HS-5 (cell line): ENCODE measurements at regions not wholly inside any gene's neighbourhood (a gene's known extent, or its start where the extent isn't known, plus 50 kb on each side); places are given as distances from the start of the nearest gene placed in this dataset.
A peak's percentile ranks its signal among the peaks of the same experiment; 100 is the strongest.
"Not testable (repeated sequence)": the region's sequence is repeated elsewhere in the genome, so short reads cannot be mapped to it uniquely, and the experiment has no call there.

Source experiments
- DNase-seq: peaks from one replicate; pipeline ENCODE4 v3.0.0-alpha.2; 2012; ENCODE audit warnings: low read depth

- no peak for DNase-seq
These were observed 815.5 kb downstream of the BCKDHB start for GRCh38 chr6:80921861-80922460.

GRCh38 chr6:80907831-80908230 lies 801.4 kb downstream of the BCKDHB start:
- no peak for DNase-seq

- DNase-seq: no peak
These were observed 797.2 kb downstream of the BCKDHB start for GRCh38 chr6:80903711-80904110.

GRCh38 chr6:80886475-80886874 lies 780.0 kb downstream of the BCKDHB start:
- no peak for DNase-seq

- no peak for DNase-seq
These were observed 766.5 kb downstream of the BCKDHB start for GRCh38 chr6:80872951-80873308.

GRCh38 chr6:80872199-80872950 lies 765.9 kb downstream of the BCKDHB start:
- DNase-seq: no peak

GRCh38 chr6:80862756-80863155 lies 756.3 kb downstream of the BCKDHB start:
- no peak for DNase-seq

GRCh38 chr6:80860107-80860506 lies 753.6 kb downstream of the BCKDHB start:
- no peak for DNase-seq

- not testable (repeated sequence) for DNase-seq
These were observed 741.5 kb downstream of the BCKDHB start for GRCh38 chr6:80847973-80848372.

- no peak for DNase-seq
These were observed 725.9 kb downstream of the BCKDHB start for GRCh38 chr6:80832337-80832736.

- DNase-seq: no peak
These were observed 686.9 kb downstream of the BCKDHB start for GRCh38 chr6:80793411-80793810.

GRCh38 chr6:80792151-80792550 lies 685.7 kb downstream of the BCKDHB start:
- no peak for DNase-seq

- no peak for DNase-seq
These were observed 683.6 kb downstream of the BCKDHB start for GRCh38 chr6:80789912-80790570.

- not testable (repeated sequence) for DNase-seq
These were observed 676.8 kb downstream of the BCKDHB start for GRCh38 chr6:80783271-80783670.

- no peak for DNase-seq
These were observed 665.5 kb downstream of the BCKDHB start for GRCh38 chr6:80771941-80772340.

- peak; percentile 25 for DNase-seq
These were observed 662.6 kb downstream of the BCKDHB start for GRCh38 chr6:80769106-80769505.

- DNase-seq: peak; percentile 74
These were observed 661.3 kb downstream of the BCKDHB start for GRCh38 chr6:80767808-80768207.

- DNase-seq: no peak
These were observed 637.7 kb downstream of the BCKDHB start for GRCh38 chr6:80744213-80744612.

- peak; percentile 31 for DNase-seq
These were observed 636.0 kb downstream of the BCKDHB start for GRCh38 chr6:80742481-80742880.

- no peak for DNase-seq
These were observed 627.2 kb downstream of the BCKDHB start for GRCh38 chr6:80733641-80734040.

GRCh38 chr6:80728830-80729229 lies 622.4 kb downstream of the BCKDHB start:
- DNase-seq: no peak

GRCh38 chr6:80728101-80728750 lies 621.8 kb downstream of the BCKDHB start:
- DNase-seq: no peak
